HG03342 (cell line): ENCODE measurements at regions not wholly inside any gene's neighbourhood (a gene's known extent, or its start where the extent isn't known, plus 50 kb on each side); places are given as distances from the start of the nearest gene placed in this dataset.

Experiments
- ATAC-seq: cut with Tn5 transposase; IDR thresholded peaks from one replicate; pipeline ENCODE4 v1.9.1; 2021; ENCODE audit warnings: mild to moderate bottlenecking, moderate library complexity; ENCODE audit not compliant: unreplicated experiment

GRCh38 chr5:17160756-17161040 lies 56.7 kb upstream of the BASP1 start:
- no peak for ATAC-seq

GRCh38 chr5:17161662-17162061 lies 55.8 kb upstream of the BASP1 start:
- no peak for ATAC-seq

- ATAC-seq = no peak
Measured at GRCh38 chr5:17163221-17163620, 54.2 kb upstream of the BASP1 start.

- no peak for ATAC-seq
Measured at GRCh38 chr5:17167171-17167891, 50.1 kb upstream of the BASP1 start.
